ENCODE measurements at regions not wholly inside any gene's neighbourhood (a gene's known extent, or its start where the extent isn't known, plus 50 kb on each side); places are given as distances from the start of the nearest gene placed in this dataset.

DNA sequence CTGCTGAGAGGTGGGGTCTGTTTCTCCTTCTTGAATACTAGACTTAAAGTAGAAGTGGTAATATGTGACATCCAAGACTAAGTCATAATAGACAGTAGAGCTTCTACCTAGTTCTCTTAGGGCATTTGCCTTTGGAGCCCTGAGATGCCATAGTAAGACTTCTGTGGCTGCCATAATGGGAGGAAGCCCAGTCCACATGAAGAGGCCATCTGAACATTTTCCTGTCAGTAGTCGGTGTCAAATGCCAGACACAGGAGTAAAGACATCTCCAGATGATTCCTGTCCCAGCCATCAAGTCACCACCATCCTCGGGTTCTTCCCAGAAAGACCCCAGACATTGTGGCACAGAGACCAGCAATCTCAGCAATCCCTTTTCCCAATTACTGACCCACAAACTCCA is 58.1 kb upstream of the IRX6 start:
- Mint-ChIP-seq H3K4me3 (no peak overlapping the region), H3K36me3 (no peaks in the 10 kb centered on the region)
- 90% methylated on average over 2 of the region's 2 CpGs for WGBS (ENCODE audit: insufficient coverage)

DNA sequence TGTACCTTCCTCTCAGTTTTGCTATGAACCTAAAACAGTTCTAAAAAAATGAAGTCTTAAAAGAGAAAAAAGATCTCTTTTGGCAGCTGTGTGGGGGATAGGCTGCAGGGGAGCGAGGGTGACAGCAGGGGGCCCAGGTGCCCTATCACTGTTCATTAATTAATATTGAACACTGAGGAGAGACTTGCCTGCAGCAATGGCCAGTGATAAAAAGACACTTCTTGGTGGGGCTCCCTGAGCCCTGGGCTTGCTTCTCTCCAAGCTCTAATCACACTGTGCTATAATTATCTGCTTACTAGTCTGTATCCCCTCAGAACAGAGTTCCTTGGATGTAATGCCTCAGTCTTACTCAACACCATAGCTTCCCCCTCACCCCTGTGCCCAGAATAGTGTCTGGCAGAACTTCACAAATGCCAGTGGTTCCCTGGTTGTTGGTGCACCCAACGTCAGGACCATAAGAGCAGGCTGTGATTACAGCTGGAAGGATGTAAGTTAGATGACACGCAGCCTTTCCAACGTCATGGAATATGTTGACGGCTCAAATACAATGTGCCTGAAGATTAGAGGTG is 52.0 kb upstream of the IRX6 start:
- no peak for ATAC-seq
- Histone ChIP-seq H3K4me3 (ENCODE audit: low read length) (no peak overlapping the region), H3K9me3 (ENCODE audit: control insufficient read depth, insufficient read depth, low read length) (no peaks in the 10 kb centered on the region), H3K27ac (ENCODE audit: low read length) (no peak overlapping the region), H3K27me3 (ENCODE audit: control insufficient read depth, insufficient read depth, low read length) (no peaks in the 10 kb centered on the region), H3K4me1 (ENCODE audit: control insufficient read depth, insufficient read depth, low read length) (no peaks in the 10 kb centered on the region), H3K36me3 (ENCODE audit: control insufficient read depth, insufficient read depth, low read length) (no peaks in the 10 kb centered on the region)
- Mint-ChIP-seq H3K4me1 (no peaks in the 10 kb centered on the region), H3K27ac (no peak overlapping the region), H3K27me3 (ENCODE audit: low read depth in 2 of 2) (no peaks in the 10 kb centered on the region), H3K9me3 (peaks cover 2 to 4% of the 10 kb centered on the region in 2 donors), H3K36me3 (no peaks in the 10 kb centered on the region), H3K4me3 (no peak overlapping the region)
- WGBS (ENCODE audit: insufficient coverage), result 79% methylated on average over 5 of the region's 5 CpGs
- TF ChIP-seq, protein P1, sequence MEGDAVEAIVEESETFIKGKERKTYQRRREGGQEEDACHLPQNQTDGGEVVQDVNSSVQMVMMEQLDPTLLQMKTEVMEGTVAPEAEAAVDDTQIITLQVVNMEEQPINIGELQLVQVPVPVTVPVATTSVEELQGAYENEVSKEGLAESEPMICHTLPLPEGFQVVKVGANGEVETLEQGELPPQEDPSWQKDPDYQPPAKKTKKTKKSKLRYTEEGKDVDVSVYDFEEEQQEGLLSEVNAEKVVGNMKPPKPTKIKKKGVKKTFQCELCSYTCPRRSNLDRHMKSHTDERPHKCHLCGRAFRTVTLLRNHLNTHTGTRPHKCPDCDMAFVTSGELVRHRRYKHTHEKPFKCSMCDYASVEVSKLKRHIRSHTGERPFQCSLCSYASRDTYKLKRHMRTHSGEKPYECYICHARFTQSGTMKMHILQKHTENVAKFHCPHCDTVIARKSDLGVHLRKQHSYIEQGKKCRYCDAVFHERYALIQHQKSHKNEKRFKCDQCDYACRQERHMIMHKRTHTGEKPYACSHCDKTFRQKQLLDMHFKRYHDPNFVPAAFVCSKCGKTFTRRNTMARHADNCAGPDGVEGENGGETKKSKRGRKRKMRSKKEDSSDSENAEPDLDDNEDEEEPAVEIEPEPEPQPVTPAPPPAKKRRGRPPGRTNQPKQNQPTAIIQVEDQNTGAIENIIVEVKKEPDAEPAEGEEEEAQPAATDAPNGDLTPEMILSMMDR (IDR thresholded peaks at IDR 0.05), result no peak
- intact Hi-C loops (cut with micrococcal nuclease), result no loop called here
- DNase-seq, result no peak

More for the DNA sequence above, 58.1 kb upstream of the IRX6 start:
- ATAC-seq (no peak), DNase-seq (no peak)
- Mint-ChIP-seq H3K27ac (no peak overlapping the region), H3K9me3 (peaks cover 5 to 9% of the 10 kb centered on the region in 2 donors), H3K27me3 (ENCODE audit: low read depth in 2 of 2) (no peaks in the 10 kb centered on the region), H3K4me1 (no peaks in the 10 kb centered on the region)
- Histone ChIP-seq H3K4me3 (ENCODE audit: low read length) (no peak overlapping the region), H3K36me3 (ENCODE audit: control insufficient read depth, insufficient read depth, low read length) (no peaks in the 10 kb centered on the region), H3K4me1 (ENCODE audit: control insufficient read depth, insufficient read depth, low read length) (no peaks in the 10 kb centered on the region), H3K27ac (ENCODE audit: low read length) (no peak overlapping the region), H3K9me3 (ENCODE audit: control insufficient read depth, insufficient read depth, low read length) (no peaks in the 10 kb centered on the region), H3K27me3 (ENCODE audit: control insufficient read depth, insufficient read depth, low read length) (no peaks in the 10 kb centered on the region)
- intact Hi-C loops (cut with micrococcal nuclease), result no loop called here
- TF ChIP-seq, protein P1 (IDR thresholded peaks at IDR 0.05), result no peak

DNA sequence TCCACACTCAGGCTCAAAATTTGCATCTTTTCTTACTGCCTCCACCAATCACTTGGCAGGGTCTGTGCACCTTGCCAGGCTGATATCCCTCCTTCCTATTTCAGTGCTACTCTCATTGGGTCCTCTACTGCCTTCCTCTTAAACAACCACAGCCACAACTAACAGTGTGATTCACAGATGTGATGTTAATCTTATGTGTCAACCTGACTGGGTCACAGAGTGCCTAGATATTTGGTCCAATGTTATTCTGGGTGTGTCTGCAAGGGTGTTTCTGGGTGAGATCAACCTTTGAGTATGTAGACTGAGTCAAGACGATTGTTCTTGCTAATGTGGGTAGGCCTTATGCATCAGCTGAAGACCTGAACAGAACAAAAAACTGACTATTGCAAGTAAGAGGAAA is 51.3 kb upstream of the IRX6 start:
- no peaks in the 10 kb centered on the region for H3K27me3 ChIP-seq (ENCODE audit: control insufficient read depth, insufficient read depth, low read length)
- H3K36me3 Mint-ChIP-seq, result no peaks in the 10 kb centered on the region
- H3K9me3 ChIP-seq (ENCODE audit: control insufficient read depth, insufficient read depth, low read length), result no peaks in the 10 kb centered on the region
- peaks cover 2 to 4% of the 10 kb centered on the region in 2 donors for H3K9me3 Mint-ChIP-seq
- H3K4me1 ChIP-seq (ENCODE audit: control insufficient read depth, insufficient read depth, low read length), result no peaks in the 10 kb centered on the region
- intact Hi-C loops (cut with micrococcal nuclease), result no loop called here
- H3K36me3 ChIP-seq (ENCODE audit: control insufficient read depth, insufficient read depth, low read length), result no peaks in the 10 kb centered on the region
- DNase-seq (no peak), ATAC-seq (no peak)
- TF ChIP-seq, protein P1 (IDR thresholded peaks at IDR 0.05), result no peak
- H3K27me3 Mint-ChIP-seq (ENCODE audit: low read depth in 2 of 2), result no peaks in the 10 kb centered on the region
- H3K4me1 Mint-ChIP-seq, result no peaks in the 10 kb centered on the region
- 66% methylated on average over 1 of the region's 1 CpG for WGBS (ENCODE audit: insufficient coverage)
- no peak overlapping the region for H3K27ac ChIP-seq (ENCODE audit: low read length)
- no peak overlapping the region for H3K27ac Mint-ChIP-seq
- H3K4me3 Mint-ChIP-seq, result no peak overlapping the region
- H3K4me3 ChIP-seq (ENCODE audit: low read length), result no peak overlapping the region

DNA sequence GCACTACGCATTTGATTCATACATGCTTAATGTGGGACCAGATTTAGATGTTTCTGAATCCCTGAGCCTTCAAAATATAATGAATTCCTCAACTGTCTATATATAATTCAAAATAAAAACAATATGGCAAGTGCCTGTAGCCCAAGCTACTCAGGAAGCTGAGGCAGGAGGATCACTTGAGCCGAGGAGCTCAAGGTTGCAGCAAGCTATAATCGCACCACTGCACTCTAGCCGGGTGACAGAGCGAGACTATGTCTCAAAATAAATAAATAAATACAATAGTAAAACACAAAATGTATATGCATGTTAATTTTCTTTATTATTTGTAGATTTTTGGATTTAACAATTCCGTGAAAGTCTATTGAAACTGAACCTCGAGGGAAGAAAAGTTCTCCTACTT is 50.6 kb upstream of the IRX6 start:
- no peaks in the 10 kb centered on the region for H3K4me1 Mint-ChIP-seq
- TF ChIP-seq, protein P1 (IDR thresholded peaks at IDR 0.05), result no peak
- whole genome bisulfite sequencing (ENCODE audit: insufficient coverage), result 85% methylated on average over 5 of the region's 7 CpGs
- no peak overlapping the region for H3K27ac Mint-ChIP-seq
- no peak for DNase-seq
- Histone ChIP-seq H3K27ac (ENCODE audit: low read length) (no peak overlapping the region), H3K4me1 (ENCODE audit: control insufficient read depth, insufficient read depth, low read length) (no peaks in the 10 kb centered on the region), H3K36me3 (ENCODE audit: control insufficient read depth, insufficient read depth, low read length) (no peaks in the 10 kb centered on the region), H3K9me3 (ENCODE audit: control insufficient read depth, insufficient read depth, low read length) (no peaks in the 10 kb centered on the region), H3K27me3 (ENCODE audit: control insufficient read depth, insufficient read depth, low read length) (no peaks in the 10 kb centered on the region), H3K4me3 (ENCODE audit: low read length) (no peak overlapping the region)
- H3K36me3 Mint-ChIP-seq, result no peaks in the 10 kb centered on the region
- no peaks in the 10 kb centered on the region for H3K27me3 Mint-ChIP-seq (ENCODE audit: low read depth in 2 of 2)
- peaks cover 2 to 4% of the 10 kb centered on the region in 2 donors for H3K9me3 Mint-ChIP-seq
- intact Hi-C loops (cut with micrococcal nuclease), result no loop called here
- H3K4me3 Mint-ChIP-seq, result no peak overlapping the region
- no peak for ATAC-seq
